ENCODE measurements at regions not wholly inside any gene's neighbourhood (a gene's known extent, or its start where the extent isn't known, plus 50 kb on each side); places are given as distances from the start of the nearest gene placed in this dataset.

DNA sequence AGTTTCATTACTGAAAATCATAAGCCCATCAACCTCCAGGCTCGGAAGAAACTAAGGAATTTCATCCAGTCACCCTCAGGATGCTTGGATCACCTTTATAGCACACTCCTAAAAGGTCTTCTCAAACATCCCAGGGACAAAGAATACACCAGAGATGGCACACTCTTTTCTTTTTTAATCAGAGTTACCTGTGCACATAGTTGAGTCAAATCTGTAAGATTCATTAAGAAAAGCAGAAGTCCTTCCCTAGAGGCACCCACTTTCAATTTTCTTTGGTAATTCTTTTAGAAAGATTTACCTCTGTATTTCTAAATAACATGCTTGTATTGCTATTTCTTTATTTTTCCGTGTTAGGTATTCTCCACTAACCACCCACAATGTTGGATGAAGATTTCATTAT lies 50.6 kb upstream of the IL6 start:
- DNase-seq = no peak

GRCh38 chr7:22675917-22676343 lies 51.1 kb upstream of the IL6 start:
- no peak for DNase-seq

GRCh38 chr7:22675421-22675820 lies 51.6 kb upstream of the IL6 start:
- DNase-seq = no peak

DNA sequence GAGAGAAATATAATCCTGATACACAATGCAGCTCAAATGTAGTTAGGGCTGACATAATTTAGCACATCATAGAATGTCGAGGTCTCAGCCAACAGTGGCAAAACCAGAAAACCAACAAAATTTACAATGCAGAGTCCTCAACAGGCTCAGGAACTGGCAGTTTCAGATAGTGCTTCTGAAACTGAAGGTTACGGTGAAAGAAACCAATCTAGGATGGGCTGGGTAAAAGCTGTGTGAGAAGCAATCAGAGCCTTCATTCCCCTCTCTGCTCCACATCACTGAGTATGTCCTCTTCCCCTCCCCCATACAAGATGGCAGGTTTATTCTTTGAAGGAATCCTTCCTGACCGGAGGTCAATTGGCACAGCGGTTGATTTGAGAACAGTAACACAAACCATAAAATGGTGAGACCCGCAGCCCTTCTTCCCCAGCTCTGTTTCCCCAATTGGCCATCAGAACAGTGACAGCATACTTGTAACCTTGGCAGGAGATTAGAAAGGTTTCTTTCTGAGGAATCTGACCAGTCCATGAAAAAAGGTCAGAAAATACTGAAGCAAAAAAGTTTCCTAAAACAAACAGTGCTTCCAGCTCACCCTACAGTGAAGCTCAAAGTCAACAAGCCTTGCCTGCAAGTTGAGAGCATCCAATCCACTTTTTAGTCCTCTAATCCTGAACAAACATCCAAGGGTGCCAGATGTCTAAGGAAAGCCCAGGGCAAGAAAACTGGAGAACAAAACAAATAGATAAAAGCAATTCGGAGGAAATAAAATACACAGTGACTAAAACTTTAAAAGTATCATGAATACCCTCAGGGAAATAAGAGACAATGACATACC lies 53.9 kb upstream of the IL6 start:
- no peak for DNase-seq

GRCh38 chr7:22671177-22671879 lies 55.7 kb upstream of the IL6 start:
- no peak for DNase-seq

DNA sequence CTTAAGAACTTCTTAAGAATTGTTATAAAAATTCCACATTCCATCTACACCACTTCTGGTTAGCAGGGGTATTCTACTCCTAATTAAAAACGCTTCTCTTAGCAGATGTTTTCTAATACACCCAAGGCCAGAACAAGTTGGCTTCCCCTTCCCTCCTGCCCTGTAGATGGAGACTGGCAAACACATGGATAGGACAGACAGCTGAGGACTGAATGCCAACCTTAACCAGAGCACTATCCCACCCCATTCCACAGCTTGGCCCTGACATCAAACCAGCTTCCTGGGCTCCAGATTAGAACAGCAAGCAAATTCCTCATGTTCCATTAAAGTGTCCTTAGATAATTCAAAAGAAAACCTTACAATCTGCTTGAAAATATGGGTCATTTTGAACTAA lies 56.6 kb upstream of the IL6 start:
- DNase-seq = no peak

- DNase-seq = no peak
Measured at GRCh38 chr7:22669692-22670421, 57.1 kb upstream of the IL6 start.

DNA sequence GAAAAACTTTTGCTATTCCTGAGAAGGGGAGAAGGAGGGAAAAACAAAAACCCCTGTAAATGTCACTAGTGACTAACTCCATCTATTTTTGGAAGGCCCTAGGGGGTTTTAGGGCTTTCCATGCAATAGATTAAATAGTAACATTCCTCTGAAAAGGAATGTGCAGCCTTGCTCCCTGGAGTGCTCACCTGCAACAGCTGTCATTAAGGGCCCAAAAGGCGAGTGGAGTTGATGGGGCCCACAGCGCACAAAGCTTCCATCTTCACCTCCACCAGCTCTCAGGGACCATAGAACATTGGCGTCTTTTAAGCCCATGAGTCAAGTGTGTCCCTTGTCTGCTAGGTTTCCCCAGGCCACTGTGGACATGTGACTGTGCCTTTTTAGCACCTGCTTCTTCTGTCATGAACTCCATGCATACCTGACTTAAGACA lies 58.0 kb upstream of the IL6 start:
- DNase-seq = no peak

- DNase-seq = no peak
Measured at GRCh38 chr7:22667562-22668239, 59.3 kb upstream of the IL6 start.

DNA sequence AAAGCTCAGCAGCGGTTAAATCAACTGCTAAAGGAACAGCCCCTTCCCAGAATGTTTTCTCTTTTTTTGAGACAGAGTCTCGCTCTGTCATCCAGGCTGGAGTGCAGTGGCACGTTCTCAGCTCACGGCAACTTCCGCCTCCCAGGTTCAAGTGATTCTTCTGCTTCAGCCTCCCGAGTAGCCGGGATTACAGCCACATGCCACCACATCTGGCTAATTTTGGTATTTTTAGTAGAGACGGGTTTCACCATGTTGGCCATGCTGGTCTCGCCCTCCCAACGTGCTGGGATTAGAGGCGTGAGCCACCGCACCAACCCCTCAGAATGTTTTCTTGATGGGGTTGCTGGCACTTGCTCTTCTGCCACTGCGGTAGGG lies 59.8 kb upstream of the IL6 start:
- no peak for DNase-seq

DNA sequence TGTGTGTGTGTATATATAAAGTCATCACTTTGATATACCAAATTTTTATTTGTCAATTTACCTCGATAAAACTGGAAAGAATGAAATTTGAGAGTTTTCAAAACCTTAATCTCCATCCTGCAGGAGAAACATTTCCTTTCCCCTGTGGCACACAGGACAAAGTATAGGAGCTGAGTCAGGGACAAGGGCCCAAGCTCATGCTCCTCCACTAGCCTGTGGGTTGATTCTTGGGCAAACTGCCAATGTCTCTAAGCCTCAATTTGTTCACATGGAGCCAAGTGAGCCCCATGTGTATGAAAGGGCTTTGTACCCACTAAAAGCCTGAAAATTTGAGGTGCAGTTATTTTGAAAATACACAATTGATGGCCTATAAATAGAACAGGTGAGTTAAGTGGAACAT lies 60.3 kb upstream of the IL6 start:
- no peak for DNase-seq

DNA sequence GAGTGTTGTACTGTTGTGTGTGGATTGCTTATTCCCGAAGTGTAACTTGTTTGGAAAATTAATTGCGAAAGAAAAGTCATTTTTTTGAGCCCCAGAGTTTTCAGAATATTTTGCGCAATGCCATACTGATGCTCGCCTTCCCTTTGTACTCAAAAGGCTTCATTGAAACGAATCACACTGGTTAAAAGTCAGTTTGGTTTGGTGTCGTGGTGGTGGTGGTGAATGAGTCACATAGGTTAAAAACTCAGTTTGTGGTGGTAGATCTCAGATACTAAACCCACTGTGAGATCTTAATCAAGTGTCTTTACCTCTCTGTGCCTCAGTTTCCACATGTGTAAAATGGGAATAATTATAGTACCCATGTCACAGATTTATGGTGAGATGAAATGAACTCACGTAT lies 61.1 kb upstream of the IL6 start:
- DNase-seq = no peak

DNA sequence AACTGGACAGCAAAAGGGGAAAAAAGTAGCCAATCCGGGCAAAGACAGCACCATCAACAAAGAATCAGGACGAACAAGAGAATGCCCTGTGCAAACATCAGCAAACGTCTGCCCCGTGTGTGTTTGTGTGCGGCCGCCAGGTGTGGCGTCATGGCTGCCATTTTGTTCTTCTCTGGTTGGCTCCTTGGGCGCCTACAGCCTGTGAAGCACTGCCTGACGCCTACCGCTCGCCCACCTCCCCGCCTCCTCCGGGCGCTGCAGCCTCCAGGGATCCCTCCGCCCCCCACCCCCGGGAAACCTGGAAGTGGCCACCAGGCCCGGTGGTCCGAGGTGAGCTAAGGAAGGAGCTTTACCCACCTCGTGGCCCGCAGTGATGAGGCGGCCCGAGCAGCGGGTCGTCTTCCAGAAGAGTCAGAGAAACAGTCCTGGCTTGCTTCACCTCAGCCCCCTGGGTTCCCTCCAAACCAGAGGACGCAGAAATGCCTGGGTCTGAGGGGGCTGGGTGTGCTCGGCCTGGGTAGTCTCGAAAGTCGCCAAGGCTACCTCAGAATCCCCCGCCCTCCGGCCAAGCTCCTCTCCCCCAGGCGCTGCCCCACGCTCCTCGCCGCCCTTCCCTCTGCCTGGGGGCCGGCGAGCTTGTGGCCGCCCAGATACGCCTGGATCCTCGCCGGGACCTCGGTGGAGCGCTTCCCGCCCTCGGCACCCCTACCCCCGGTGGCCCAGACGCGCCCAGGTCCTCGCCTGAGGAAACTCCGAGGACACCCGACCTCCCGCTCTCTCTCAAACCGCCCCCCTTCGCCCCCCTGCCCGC lies 61.8 kb upstream of the IL6 start:
- no peak for DNase-seq

GRCh38 chr7:22663721-22664120 lies 63.3 kb upstream of the IL6 start:
- no peak for DNase-seq

- no peak for DNase-seq
Measured at GRCh38 chr7:22663357-22663718, 63.7 kb upstream of the IL6 start.

GRCh38 chr7:22662556-22663356 lies 64.2 kb upstream of the IL6 start:
- no peak for DNase-seq

DNA sequence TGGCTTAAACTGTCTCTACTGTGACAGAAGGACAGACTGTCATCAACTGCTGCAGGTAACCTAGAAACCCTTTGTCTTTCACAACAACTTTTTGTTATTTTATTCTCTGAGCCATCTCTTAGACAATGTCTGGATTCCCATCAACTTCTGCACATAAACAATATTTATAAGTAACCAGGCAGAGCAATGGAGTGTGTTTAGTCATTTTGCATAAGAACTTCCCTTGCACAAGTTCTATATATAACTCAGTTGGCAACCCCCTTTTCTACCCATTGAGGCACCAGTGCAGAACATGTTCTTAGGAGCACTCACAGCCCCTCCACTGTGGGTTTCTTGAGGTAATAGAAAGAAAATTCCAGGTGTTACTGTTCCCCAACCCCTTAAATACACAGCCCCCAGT lies 65.0 kb upstream of the IL6 start:
- no peak for DNase-seq

DNA sequence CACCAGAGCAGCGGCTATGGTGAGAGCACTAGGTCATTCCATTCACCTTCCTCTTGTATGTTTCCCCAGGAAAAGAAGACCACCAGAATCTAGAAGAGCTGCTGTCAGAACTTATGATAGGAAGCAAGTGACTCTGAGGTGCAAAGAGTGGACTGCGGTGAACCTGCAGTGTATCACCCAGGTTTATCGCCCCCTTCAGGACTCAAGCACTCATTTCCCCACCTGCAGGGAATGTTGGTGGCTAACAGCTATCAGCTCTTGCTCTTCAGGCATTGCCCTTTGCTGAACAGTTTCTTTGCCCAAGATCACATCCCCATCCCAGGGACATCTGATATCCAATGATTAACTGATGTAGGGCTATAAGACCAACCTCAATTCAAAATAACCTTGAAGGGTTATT lies 66.3 kb upstream of the IL6 start:
- DNase-seq = no peak

DNA sequence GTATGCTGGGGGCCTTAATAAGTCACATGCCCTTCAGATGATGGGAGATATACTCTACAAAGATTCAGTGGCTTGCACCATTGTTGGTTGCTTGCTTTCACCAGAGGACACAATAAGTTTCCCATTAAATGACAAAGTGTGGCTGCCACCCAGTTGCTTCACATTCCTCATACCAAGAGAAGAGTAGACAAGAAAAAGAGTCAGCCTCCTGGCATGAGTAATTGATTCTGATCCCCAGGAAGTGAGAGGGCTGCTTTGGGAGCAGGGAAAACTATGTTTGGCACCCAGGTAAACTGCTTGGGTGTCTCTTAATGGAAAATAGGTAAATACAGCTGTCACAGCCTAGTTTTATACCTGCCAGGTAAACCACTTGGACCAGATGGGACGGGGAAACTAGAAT lies 66.7 kb upstream of the IL6 start:
- no peak for DNase-seq

- DNase-seq = no peak
Measured at GRCh38 chr7:22659741-22660140, 67.3 kb upstream of the IL6 start.

DNA sequence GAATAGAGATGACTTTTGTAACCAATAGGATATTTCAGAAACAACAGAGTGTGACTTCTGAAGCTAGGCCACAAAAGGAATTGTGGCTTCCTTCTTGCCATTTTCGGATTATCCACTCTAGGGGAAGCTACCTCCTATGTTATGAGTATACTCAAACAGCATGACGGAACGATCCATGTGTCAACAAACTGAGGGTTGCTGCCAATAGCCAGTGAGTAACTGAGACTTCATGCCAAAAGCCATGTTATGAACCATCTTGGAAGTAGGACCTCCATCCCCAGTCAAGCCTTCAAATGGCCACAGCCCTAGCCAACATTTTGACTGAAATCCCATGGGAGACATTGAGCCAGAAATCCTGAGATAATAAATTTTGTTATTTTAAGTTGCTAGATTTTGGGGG lies 69.0 kb upstream of the IL6 start:
- no peak for DNase-seq

All from left kidney (tissue), 1 donor.